Adipocyte (in vitro differentiated cells): ENCODE measurements at regions not wholly inside any gene's neighbourhood (a gene's known extent, or its start where the extent isn't known, plus 50 kb on each side); places are given as distances from the start of the nearest gene placed in this dataset.

ENCODE experiments used
- DNase-seq: peaks from one replicate; pipeline ENCODE4 v3.0.0-alpha.2; 2015; ENCODE audit warnings: low read depth
- H3K27me3 ChIP-seq: replicated peaks from 2 replicates; pipeline ENCODE4 v1.7.0; 2013; ENCODE audit warnings: mild to moderate bottlenecking, low read length, moderate library complexity; ENCODE audit not compliant: control insufficient read depth, insufficient read depth
- H3K36me3 ChIP-seq: 2 replicates; pipeline ENCODE4 v1.7.0; 2013; ENCODE audit warnings: low read length, mild to moderate bottlenecking, moderate library complexity; ENCODE audit not compliant: control insufficient read depth, insufficient read depth, severe bottlenecking
- H3K4me1 ChIP-seq: 2 replicates; pipeline ENCODE4 v1.7.0; 2013; ENCODE audit warnings: mild to moderate bottlenecking, low read length, moderate library complexity; ENCODE audit not compliant: control insufficient read depth, insufficient read depth
- H3K4me3 ChIP-seq: 2 replicates; pipeline ENCODE4 v1.7.0; 2013; ENCODE audit warnings: mild to moderate bottlenecking, low read length, moderate library complexity
- H3K9ac ChIP-seq: 2 replicates; pipeline ENCODE4 v1.7.0; 2013; ENCODE audit warnings: mild to moderate bottlenecking, low read length, moderate library complexity
- H3K9me3 ChIP-seq: 2 replicates; pipeline ENCODE4 v1.7.0; 2013; ENCODE audit warnings: mild to moderate bottlenecking, low read length, moderate library complexity; ENCODE audit not compliant: control insufficient read depth

GRCh38 chr7:118753479-118753878 is 529.0 kb downstream of the ANKRD7 start:
- H3K27me3 ChIP-seq, result no peaks in the 10 kb centered on the region
- H3K36me3 ChIP-seq, result no peaks in the 10 kb centered on the region
- H3K4me1 ChIP-seq, result peaks cover 3% of the 10 kb centered on the region
- DNase-seq, result no peak
- H3K9ac ChIP-seq, result no peak overlapping the region
- H3K9me3 ChIP-seq, result no peaks in the 10 kb centered on the region
- H3K4me3 ChIP-seq, result no peak overlapping the region

DNA sequence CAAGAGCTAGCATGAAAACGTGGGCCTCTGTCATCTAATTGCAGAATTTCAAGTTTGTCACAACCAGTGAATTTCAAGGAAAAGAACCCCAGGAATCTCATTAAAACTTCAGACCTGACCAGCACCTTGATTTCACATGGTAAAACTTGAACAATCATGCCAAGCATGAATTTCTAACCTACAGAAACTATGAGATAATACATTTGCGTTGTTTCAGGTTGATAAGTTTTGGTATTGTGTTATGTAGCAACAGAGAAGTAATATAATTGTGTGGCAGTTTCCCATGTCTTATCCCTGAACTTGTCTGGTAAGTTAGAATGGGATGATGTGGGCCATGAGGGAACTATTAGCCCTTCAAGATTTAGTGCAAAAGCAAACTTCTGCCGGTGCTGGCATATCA is 530.1 kb downstream of the ANKRD7 start:
- Histone ChIP-seq H3K9ac (no peak overlapping the region), H3K4me1 (peaks cover 3% of the 10 kb centered on the region), H3K36me3 (no peaks in the 10 kb centered on the region), H3K9me3 (no peaks in the 10 kb centered on the region), H3K27me3 (no peaks in the 10 kb centered on the region), H3K4me3 (no peak overlapping the region)
- no peak for DNase-seq

DNA sequence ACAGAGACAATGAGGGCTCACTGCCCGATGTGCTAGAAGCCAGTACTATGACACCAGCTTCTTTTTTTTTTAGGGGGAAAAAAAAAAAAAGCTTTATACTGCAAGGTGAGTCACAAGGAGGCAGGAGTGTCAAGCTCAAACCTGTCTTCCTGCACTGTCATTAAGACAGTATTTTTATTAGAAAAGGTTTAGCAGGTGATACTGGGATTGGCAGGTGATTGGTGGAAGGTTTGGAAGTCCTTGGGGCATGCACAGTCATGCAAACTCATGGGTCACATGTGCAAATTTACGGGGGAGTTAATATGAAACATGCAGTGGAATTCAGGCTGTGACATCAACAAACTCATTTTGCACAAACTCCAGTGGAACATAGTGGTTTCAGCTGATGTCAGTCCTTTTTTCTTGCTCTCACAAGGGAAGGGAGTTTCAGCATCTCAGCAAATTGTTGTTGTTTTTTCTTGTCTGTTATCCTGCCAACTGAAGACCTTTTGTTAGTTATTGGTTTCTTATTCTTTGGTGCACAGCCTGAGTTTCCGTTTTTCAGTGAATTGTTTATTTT is 530.6 kb downstream of the ANKRD7 start:
- Histone ChIP-seq H3K9me3 (no peaks in the 10 kb centered on the region), H3K4me1 (peaks cover 3% of the 10 kb centered on the region), H3K9ac (no peak overlapping the region), H3K4me3 (no peak overlapping the region), H3K27me3 (no peaks in the 10 kb centered on the region), H3K36me3 (no peaks in the 10 kb centered on the region)
- no peak for DNase-seq

GRCh38 chr7:118757066-118757465 is 532.6 kb downstream of the ANKRD7 start:
- Histone ChIP-seq H3K9me3 (peaks cover 3% of the 10 kb centered on the region), H3K4me1 (peaks cover 3% of the 10 kb centered on the region), H3K27me3 (no peaks in the 10 kb centered on the region), H3K9ac (no peak overlapping the region), H3K4me3 (no peak overlapping the region), H3K36me3 (no peaks in the 10 kb centered on the region)
- DNase-seq, result no peak

- Histone ChIP-seq H3K9me3 (peaks cover 3% of the 10 kb centered on the region), H3K4me3 (no peak overlapping the region), H3K4me1 (peaks cover 3% of the 10 kb centered on the region), H3K9ac (no peak overlapping the region), H3K36me3 (no peaks in the 10 kb centered on the region), H3K27me3 (no peaks in the 10 kb centered on the region)
- DNase-seq, result no peak
These were observed 534.1 kb downstream of the ANKRD7 start for GRCh38 chr7:118758582-118758981.

DNA sequence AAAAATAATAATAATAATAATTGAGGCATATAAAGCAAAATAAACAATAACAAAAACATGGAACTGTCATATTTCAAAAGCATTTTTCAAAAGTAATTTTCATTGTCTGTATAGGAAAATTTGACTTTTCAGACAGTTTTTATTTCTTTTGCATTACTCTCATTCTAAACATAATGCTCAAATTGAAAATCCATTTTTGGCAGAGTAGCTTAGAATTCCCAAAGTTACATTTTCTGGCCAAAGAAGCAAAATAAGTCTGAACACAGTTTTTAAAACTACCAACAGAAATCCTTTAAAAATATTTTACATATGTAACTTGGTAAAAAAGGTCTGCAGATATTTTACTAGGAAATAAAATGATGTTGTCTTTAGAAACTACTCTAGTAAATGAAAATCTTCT is 535.4 kb downstream of the ANKRD7 start:
- H3K27me3 ChIP-seq, result no peaks in the 10 kb centered on the region
- peaks cover 3% of the 10 kb centered on the region for H3K9me3 ChIP-seq
- H3K4me3 ChIP-seq, result no peak overlapping the region
- DNase-seq, result no peak
- H3K4me1 ChIP-seq, result peaks cover 3% of the 10 kb centered on the region
- no peak overlapping the region for H3K9ac ChIP-seq
- H3K36me3 ChIP-seq, result no peaks in the 10 kb centered on the region

- no peaks in the 10 kb centered on the region for H3K4me1 ChIP-seq
- H3K36me3 ChIP-seq, result no peaks in the 10 kb centered on the region
- H3K27me3 ChIP-seq, result no peaks in the 10 kb centered on the region
- no peak overlapping the region for H3K9ac ChIP-seq
- H3K9me3 ChIP-seq, result peaks cover 3% of the 10 kb centered on the region
- no peak for DNase-seq
- no peak overlapping the region for H3K4me3 ChIP-seq
These were observed 537.9 kb downstream of the ANKRD7 start for GRCh38 chr7:118762451-118762850.

DNA sequence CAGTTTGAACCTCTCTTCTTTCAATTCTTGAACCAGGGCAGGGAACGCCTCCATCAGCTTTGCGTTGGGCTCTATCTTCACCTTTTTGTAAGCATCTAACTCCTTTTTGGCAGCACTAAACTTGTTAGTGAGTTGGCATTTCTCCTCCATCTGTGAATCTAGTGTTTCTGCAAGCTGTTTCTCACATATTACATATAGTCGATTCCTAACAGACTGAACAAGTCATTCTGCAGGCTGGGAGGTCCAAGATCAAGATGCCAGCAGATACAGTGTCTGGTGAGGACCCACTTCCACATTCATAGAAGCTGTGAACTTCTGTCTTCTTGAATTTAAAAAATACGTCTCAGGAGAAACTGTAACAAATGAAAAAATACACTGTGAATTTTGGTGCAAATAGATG is 539.7 kb downstream of the ANKRD7 start:
- Histone ChIP-seq H3K36me3 (no peaks in the 10 kb centered on the region), H3K4me3 (no peak overlapping the region), H3K9ac (no peak overlapping the region), H3K9me3 (peaks cover 3% of the 10 kb centered on the region), H3K4me1 (no peaks in the 10 kb centered on the region), H3K27me3 (no peaks in the 10 kb centered on the region)
- no peak for DNase-seq

DNA sequence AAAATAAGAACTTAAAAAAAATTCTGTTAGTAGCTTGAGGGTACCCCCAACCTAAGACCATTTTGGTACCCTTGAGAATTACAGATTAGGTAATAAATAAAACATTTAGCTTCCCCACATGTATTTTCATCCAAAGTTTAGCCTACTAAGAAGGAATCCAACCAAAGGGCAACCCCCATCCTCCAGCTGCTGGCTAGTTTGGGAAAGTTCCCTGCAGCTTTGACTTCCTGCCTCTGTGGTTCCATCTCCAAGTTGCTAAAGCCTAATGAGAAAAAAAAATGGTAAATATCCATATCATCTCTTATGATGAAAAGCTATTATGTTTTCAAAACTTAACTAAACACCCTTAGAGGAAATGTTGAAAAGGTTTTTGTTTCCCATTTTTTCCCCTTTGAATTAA is 547.2 kb downstream of the ANKRD7 start:
- no peaks in the 10 kb centered on the region for H3K27me3 ChIP-seq
- H3K9me3 ChIP-seq, result no peaks in the 10 kb centered on the region
- no peaks in the 10 kb centered on the region for H3K4me1 ChIP-seq
- no peak overlapping the region for H3K4me3 ChIP-seq
- no peaks in the 10 kb centered on the region for H3K36me3 ChIP-seq
- H3K9ac ChIP-seq, result no peak overlapping the region
- DNase-seq, result no peak

DNA sequence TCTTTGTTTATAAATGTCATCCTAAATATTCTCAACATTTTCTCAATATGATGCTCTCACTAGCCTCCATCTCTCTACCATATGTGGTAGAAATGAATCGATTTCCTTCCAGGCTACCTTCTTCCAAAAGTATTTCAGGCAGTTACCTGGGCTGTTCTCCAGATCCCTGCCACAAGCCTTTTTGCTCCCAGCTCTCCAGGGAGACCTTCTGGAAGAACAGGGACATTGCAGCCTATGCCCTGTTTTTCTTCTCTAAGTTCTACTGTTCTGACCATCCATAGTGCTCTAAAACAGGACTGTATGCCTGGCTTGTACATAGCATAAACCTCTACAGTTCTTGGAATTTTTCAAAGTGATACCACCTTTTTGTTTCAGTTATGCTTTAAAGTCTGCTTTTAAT is 552.8 kb downstream of the ANKRD7 start:
- no peaks in the 10 kb centered on the region for H3K4me1 ChIP-seq
- H3K9ac ChIP-seq, result no peak overlapping the region
- H3K36me3 ChIP-seq, result no peaks in the 10 kb centered on the region
- no peaks in the 10 kb centered on the region for H3K27me3 ChIP-seq
- H3K4me3 ChIP-seq, result no peak overlapping the region
- DNase-seq, result no peak
- no peaks in the 10 kb centered on the region for H3K9me3 ChIP-seq

- Histone ChIP-seq H3K4me1 (peaks cover 33% of the 10 kb centered on the region), H3K36me3 (no peaks in the 10 kb centered on the region), H3K9ac (no peak overlapping the region), H3K4me3 (no peak overlapping the region), H3K9me3 (no peaks in the 10 kb centered on the region), H3K27me3 (no peaks in the 10 kb centered on the region)
- no peak for DNase-seq
These were observed 568.2 kb downstream of the ANKRD7 start for GRCh38 chr7:118792682-118793081.

GRCh38 chr7:118793582-118793981 is 569.1 kb downstream of the ANKRD7 start:
- Histone ChIP-seq H3K4me1 (peaks cover 33% of the 10 kb centered on the region), H3K9ac (peak overlapping the region; percentile 69), H3K36me3 (no peaks in the 10 kb centered on the region), H3K27me3 (no peaks in the 10 kb centered on the region), H3K9me3 (no peaks in the 10 kb centered on the region), H3K4me3 (no peak overlapping the region)
- no peak for DNase-seq
